Mammary epithelial cell (primary cell): ENCODE measurements at regions not wholly inside any gene's neighbourhood (a gene's known extent, or its start where the extent isn't known, plus 50 kb on each side); places are given as distances from the start of the nearest gene placed in this dataset.

Experiments used
- EZH2 ChIP-seq: IDR thresholded peaks from 2 replicates; pipeline ENCODE4 v1.6.1; 2012; ENCODE audit warnings: low read length, inconsistent platforms, borderline replicate concordance
- TF ChIP-seq, protein P1 (sequence below), 2 donors: IDR thresholded peaks in 1 of 2; conservative IDR thresholded peaks in 1 of 2; 2 replicates each; pipeline ENCODE4 v1.5.1; 2011 to 2012; ENCODE audit warnings: inconsistent platforms in 2 of 2, low read length in 2 of 2, mild to moderate bottlenecking in 2 of 2, control low read depth in 1 of 2, low read depth in 1 of 2; ENCODE audit not compliant: insufficient read depth in 1 of 2; ENCODE audit errors: extremely low read depth in 1 of 2

- TF ChIP-seq, protein P1, sequence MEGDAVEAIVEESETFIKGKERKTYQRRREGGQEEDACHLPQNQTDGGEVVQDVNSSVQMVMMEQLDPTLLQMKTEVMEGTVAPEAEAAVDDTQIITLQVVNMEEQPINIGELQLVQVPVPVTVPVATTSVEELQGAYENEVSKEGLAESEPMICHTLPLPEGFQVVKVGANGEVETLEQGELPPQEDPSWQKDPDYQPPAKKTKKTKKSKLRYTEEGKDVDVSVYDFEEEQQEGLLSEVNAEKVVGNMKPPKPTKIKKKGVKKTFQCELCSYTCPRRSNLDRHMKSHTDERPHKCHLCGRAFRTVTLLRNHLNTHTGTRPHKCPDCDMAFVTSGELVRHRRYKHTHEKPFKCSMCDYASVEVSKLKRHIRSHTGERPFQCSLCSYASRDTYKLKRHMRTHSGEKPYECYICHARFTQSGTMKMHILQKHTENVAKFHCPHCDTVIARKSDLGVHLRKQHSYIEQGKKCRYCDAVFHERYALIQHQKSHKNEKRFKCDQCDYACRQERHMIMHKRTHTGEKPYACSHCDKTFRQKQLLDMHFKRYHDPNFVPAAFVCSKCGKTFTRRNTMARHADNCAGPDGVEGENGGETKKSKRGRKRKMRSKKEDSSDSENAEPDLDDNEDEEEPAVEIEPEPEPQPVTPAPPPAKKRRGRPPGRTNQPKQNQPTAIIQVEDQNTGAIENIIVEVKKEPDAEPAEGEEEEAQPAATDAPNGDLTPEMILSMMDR (conservative IDR thresholded peaks at IDR 0.05 in 1 of 2, IDR thresholded peaks at IDR 0.05 in 1 of 2; ENCODE audit: extremely low read depth in 1 of 2, insufficient read depth in 1 of 2, low read depth in 1 of 2, low read length in 2 of 2): no peak
- no peak for TF ChIP-seq EZH2
Measured at GRCh38 chr1:91162613-91163012, 140.8 kb upstream of the ZNF644 start.
